Ishikawa (cell line): ENCODE measurements at regions not wholly inside any gene's neighbourhood (a gene's known extent, or its start where the extent isn't known, plus 50 kb on each side); places are given as distances from the start of the nearest gene placed in this dataset.

Experiments
- EP300 ChIP-seq: IDR thresholded peaks from 2 replicates; pipeline ENCODE4 v1.6.1; 2012; ENCODE audit warnings: borderline replicate concordance
- RAD21 ChIP-seq: IDR thresholded peaks from 2 replicates; pipeline ENCODE4 v1.6.1; 2012; ENCODE audit warnings: low read depth
- TAF1 ChIP-seq: IDR thresholded peaks from 2 replicates; pipeline ENCODE4 v1.6.1; 2012; ENCODE audit warnings: low read depth, mild to moderate bottlenecking
- YY1 ChIP-seq: IDR thresholded peaks from 2 replicates; pipeline ENCODE4 v1.6.1; 2012; ENCODE audit warnings: low read depth
- TF ChIP-seq, protein P1 (sequence below): IDR thresholded peaks from 2 replicates; pipeline ENCODE4 v1.6.1; 2012

DNA sequence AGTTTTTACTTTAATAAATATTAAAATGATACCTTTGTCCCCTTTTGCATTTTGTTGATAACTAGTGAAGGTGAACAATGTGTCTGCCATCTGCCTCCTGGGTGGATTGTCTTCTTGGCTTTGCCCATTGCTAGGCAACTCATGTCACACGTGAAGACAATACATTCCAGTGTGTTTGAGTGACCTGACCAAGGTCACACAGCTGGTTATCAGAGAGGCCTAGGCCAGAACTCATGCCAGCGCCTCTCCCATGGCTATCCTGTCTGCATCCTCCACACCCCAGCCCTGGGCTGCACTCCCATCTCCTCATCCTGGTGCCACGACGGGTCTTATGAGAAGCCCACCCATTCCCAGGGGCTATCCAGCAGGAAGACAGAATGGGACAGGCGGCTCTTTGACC, 108.7 kb downstream of the PLCE1 start:
- TF ChIP-seq TAF1 (no peak), RAD21 (no peak), YY1 (no peak), EP300 (no peak)
- TF ChIP-seq, protein P1, sequence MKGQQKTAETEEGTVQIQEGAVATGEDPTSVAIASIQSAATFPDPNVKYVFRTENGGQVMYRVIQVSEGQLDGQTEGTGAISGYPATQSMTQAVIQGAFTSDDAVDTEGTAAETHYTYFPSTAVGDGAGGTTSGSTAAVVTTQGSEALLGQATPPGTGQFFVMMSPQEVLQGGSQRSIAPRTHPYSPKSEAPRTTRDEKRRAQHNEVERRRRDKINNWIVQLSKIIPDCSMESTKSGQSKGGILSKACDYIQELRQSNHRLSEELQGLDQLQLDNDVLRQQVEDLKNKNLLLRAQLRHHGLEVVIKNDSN = no peak
